ENCODE measurements at regions not wholly inside any gene's neighbourhood (a gene's known extent, or its start where the extent isn't known, plus 50 kb on each side); places are given as distances from the start of the nearest gene placed in this dataset.

- DNase-seq (ENCODE audit: low spot score) (peak; percentile 48), FAIRE-seq (peak; percentile 9)
Observed at GRCh38 chr7:98518159-98518947, 98.7 kb upstream of the NPTX2 start.

GRCh38 chr7:98515201-98515600 lies 101.9 kb upstream of the NPTX2 start:
- FAIRE-seq = no peak
- DNase-seq (ENCODE audit: low spot score) = no peak

- FAIRE-seq (peak; percentile 42), DNase-seq (ENCODE audit: low spot score) (no peak)
Observed at GRCh38 chr7:98514211-98515031, 102.7 kb upstream of the NPTX2 start.

GRCh38 chr7:98511175-98511574 lies 105.9 kb upstream of the NPTX2 start:
- DNase-seq (ENCODE audit: low spot score) = no peak
- no peak for FAIRE-seq

- DNase-seq (ENCODE audit: low spot score) (no peak), FAIRE-seq (peak; percentile 20)
Observed at GRCh38 chr7:98509836-98510235, 107.2 kb upstream of the NPTX2 start.

GRCh38 chr7:98506471-98506870 lies 105.6 kb upstream of the BAIAP2L1 start:
- DNase-seq (ENCODE audit: low spot score) (no peak), FAIRE-seq (no peak)

GRCh38 chr7:98500764-98501163 lies 99.9 kb upstream of the BAIAP2L1 start:
- no peak for DNase-seq (ENCODE audit: low spot score)
- no peak for FAIRE-seq

- DNase-seq (ENCODE audit: low spot score) (no peak), FAIRE-seq (no peak)
Observed at GRCh38 chr7:98496618-98497017, 95.7 kb upstream of the BAIAP2L1 start.

GRCh38 chr7:98495200-98495955 lies 94.5 kb upstream of the BAIAP2L1 start:
- DNase-seq (ENCODE audit: low spot score) (no peak), FAIRE-seq (no peak)

GRCh38 chr7:98493030-98493778 lies 92.3 kb upstream of the BAIAP2L1 start:
- FAIRE-seq (no peak), DNase-seq (ENCODE audit: low spot score) (no peak)

GRCh38 chr7:98488167-98488566 lies 87.3 kb upstream of the BAIAP2L1 start:
- DNase-seq (ENCODE audit: low spot score) (no peak), FAIRE-seq (peak; percentile 89)

- FAIRE-seq = no peak
Observed at GRCh38 chr7:98483964-98484545, 83.2 kb upstream of the BAIAP2L1 start.

GRCh38 chr7:98483276-98483963 lies 82.5 kb upstream of the BAIAP2L1 start:
- no peak for FAIRE-seq
- DNase-seq (ENCODE audit: low spot score) = no peak

More at GRCh38 chr7:98483964-98484545, 83.2 kb upstream of the BAIAP2L1 start:
- DNase-seq (ENCODE audit: low spot score) = no peak

- FAIRE-seq (no peak), DNase-seq (ENCODE audit: low spot score) (no peak)
Observed at GRCh38 chr7:98479318-98479717, 78.4 kb upstream of the BAIAP2L1 start.

- FAIRE-seq = no peak
- DNase-seq (ENCODE audit: low spot score) = no peak
Observed at GRCh38 chr7:98475352-98475751, 74.5 kb upstream of the BAIAP2L1 start.

- no peak for DNase-seq (ENCODE audit: low spot score)
- peak; percentile 66 for FAIRE-seq
Observed at GRCh38 chr7:98474558-98474957, 73.7 kb upstream of the BAIAP2L1 start.

GRCh38 chr7:98472521-98472954 lies 71.6 kb upstream of the BAIAP2L1 start:
- FAIRE-seq = no peak
- DNase-seq (ENCODE audit: low spot score) = no peak

- FAIRE-seq (peak; percentile 55), DNase-seq (ENCODE audit: low spot score) (no peak)
Observed at GRCh38 chr7:98470485-98471240, 69.8 kb upstream of the BAIAP2L1 start.

- FAIRE-seq = no peak
Observed at GRCh38 chr7:98469088-98469487, 68.2 kb upstream of the BAIAP2L1 start.

More at GRCh38 chr7:98469088-98469487, 68.2 kb upstream of the BAIAP2L1 start:
- no peak for DNase-seq (ENCODE audit: low spot score)
